Pons (tissue), 1 donor: ENCODE measurements at regions not wholly inside any gene's neighbourhood (a gene's known extent, or its start where the extent isn't known, plus 50 kb on each side); places are given as distances from the start of the nearest gene placed in this dataset.
A peak's percentile ranks its signal among the peaks of the same experiment; 100 is the strongest.

Experiments used
- DNase-seq: peaks from one replicate; pipeline ENCODE4 v3.0.0-alpha.2; 2016; ENCODE audit warnings: low spot score

GRCh38 chr5:88956416-88956815, 73.4 kb upstream of the MEF2C start:
- DNase-seq = no peak

- DNase-seq = no peak
These were observed 72.4 kb upstream of the MEF2C start for GRCh38 chr5:88955403-88955802.

GRCh38 chr5:88954511-88954910, 71.5 kb upstream of the MEF2C start:
- no peak for DNase-seq

- DNase-seq = no peak
These were observed 70.1 kb upstream of the MEF2C start for GRCh38 chr5:88952996-88953643.

GRCh38 chr5:88952344-88952743, 69.4 kb upstream of the MEF2C start:
- DNase-seq = no peak

GRCh38 chr5:88951457-88951856, 68.5 kb upstream of the MEF2C start:
- no peak for DNase-seq

- DNase-seq = no peak
These were observed 66.0 kb upstream of the MEF2C start for GRCh38 chr5:88948746-88949600.

- DNase-seq = peak; percentile 32
These were observed 62.0 kb upstream of the MEF2C start for GRCh38 chr5:88944751-88945531.

- DNase-seq = peak; percentile 20
These were observed 58.6 kb upstream of the MEF2C start for GRCh38 chr5:88941581-88941980.

- peak; percentile 61 for DNase-seq
These were observed 57.7 kb upstream of the MEF2C start for GRCh38 chr5:88940713-88941112.

- DNase-seq = no peak
These were observed 56.3 kb upstream of the MEF2C start for GRCh38 chr5:88939300-88939699.

GRCh38 chr5:88938488-88938887, 55.5 kb upstream of the MEF2C start:
- DNase-seq = no peak

- DNase-seq = no peak
These were observed 54.4 kb upstream of the MEF2C start for GRCh38 chr5:88937406-88937805.

GRCh38 chr5:88934439-88934838, 51.5 kb upstream of the MEF2C start:
- DNase-seq = no peak
